ENCODE measurements at regions not wholly inside any gene's neighbourhood (a gene's known extent, or its start where the extent isn't known, plus 50 kb on each side); places are given as distances from the start of the nearest gene placed in this dataset.

GRCh38 chr6:14635934-14636591 is 518.5 kb downstream of the CD83 start:
- TF ChIP-seq REST (IDR thresholded peaks at IDR 0.05; ENCODE audit: insufficient read depth in 1 of 2, low read depth in 2 of 2, low read length in 2 of 2), result no peak
- no peak for TF ChIP-seq FOXP2 (optimal IDR thresholded peaks at IDR 0.05; ENCODE audit: borderline replicate concordance, extremely low read depth, extremely low read length, insufficient read depth)
- TF ChIP-seq TAF1 (IDR thresholded peaks at IDR 0.05; ENCODE audit: borderline replicate concordance, insufficient read depth, low read length), result no peak
- no peak for TF ChIP-seq POLR2AphosphoS5 (IDR thresholded peaks at IDR 0.05; ENCODE audit: low read depth, low read length)
- TF ChIP-seq SIN3A (IDR thresholded peaks at IDR 0.05; ENCODE audit: borderline replicate concordance, insufficient read depth, low read length), result no peak

GRCh38 chr6:14638435-14638905 is 520.9 kb downstream of the CD83 start:
- TF ChIP-seq TAF1 (IDR thresholded peaks at IDR 0.05; ENCODE audit: borderline replicate concordance, insufficient read depth, low read length) (no peak), SIN3A (IDR thresholded peaks at IDR 0.05; ENCODE audit: borderline replicate concordance, insufficient read depth, low read length) (no peak), FOXP2 (optimal IDR thresholded peaks at IDR 0.05; ENCODE audit: borderline replicate concordance, extremely low read depth, extremely low read length, insufficient read depth) (no peak), POLR2AphosphoS5 (IDR thresholded peaks at IDR 0.05; ENCODE audit: low read depth, low read length) (no peak), REST (IDR thresholded peaks at IDR 0.05; ENCODE audit: insufficient read depth in 1 of 2, low read depth in 2 of 2, low read length in 2 of 2) (no peak)

GRCh38 chr6:14638906-14639761 is 521.6 kb downstream of the CD83 start:
- TF ChIP-seq FOXP2 (optimal IDR thresholded peaks at IDR 0.05; ENCODE audit: borderline replicate concordance, extremely low read depth, extremely low read length, insufficient read depth) (no peak), POLR2AphosphoS5 (IDR thresholded peaks at IDR 0.05; ENCODE audit: low read depth, low read length) (no peak), TAF1 (IDR thresholded peaks at IDR 0.05; ENCODE audit: borderline replicate concordance, insufficient read depth, low read length) (no peak)

GRCh38 chr6:14639983-14640599 is 522.5 kb downstream of the CD83 start:
- TF ChIP-seq TAF1 (IDR thresholded peaks at IDR 0.05; ENCODE audit: borderline replicate concordance, insufficient read depth, low read length) (no peak), POLR2AphosphoS5 (IDR thresholded peaks at IDR 0.05; ENCODE audit: low read depth, low read length) (no peak), REST (IDR thresholded peaks at IDR 0.05; ENCODE audit: insufficient read depth in 1 of 2, low read depth in 2 of 2, low read length in 2 of 2) (no peak), FOXP2 (optimal IDR thresholded peaks at IDR 0.05; ENCODE audit: borderline replicate concordance, extremely low read depth, extremely low read length, insufficient read depth) (no peak)

GRCh38 chr6:14640631-14641030 is 523.1 kb downstream of the CD83 start:
- TF ChIP-seq POLR2AphosphoS5 (IDR thresholded peaks at IDR 0.05; ENCODE audit: low read depth, low read length), result no peak
- TF ChIP-seq FOXP2 (optimal IDR thresholded peaks at IDR 0.05; ENCODE audit: borderline replicate concordance, extremely low read depth, extremely low read length, insufficient read depth), result no peak
- TF ChIP-seq REST (IDR thresholded peaks at IDR 0.05; ENCODE audit: insufficient read depth in 1 of 2, low read depth in 2 of 2, low read length in 2 of 2), result no peak
- TF ChIP-seq SIN3A (IDR thresholded peaks at IDR 0.05; ENCODE audit: borderline replicate concordance, insufficient read depth, low read length), result no peak
- TF ChIP-seq TAF1 (IDR thresholded peaks at IDR 0.05; ENCODE audit: borderline replicate concordance, insufficient read depth, low read length), result no peak
